ENCODE measurements at regions not wholly inside any gene's neighbourhood (a gene's known extent, or its start where the extent isn't known, plus 50 kb on each side); places are given as distances from the start of the nearest gene placed in this dataset.

GRCh38 chr5:167244583-167244982, 1046.9 kb upstream of the WWC1 start:
- Histone ChIP-seq H3K4me1 (no peaks in the 10 kb centered on the region), H3K9me3 (no peaks in the 10 kb centered on the region), H3K27me3 (no peaks in the 10 kb centered on the region), H3K27ac (no peak overlapping the region), H3K36me3 (no peaks in the 10 kb centered on the region), H3K4me3 (no peak overlapping the region)
- no peak for TF ChIP-seq CTCF (IDR thresholded peaks at IDR 0.05)
- intact Hi-C loops (cut with DNase I; ENCODE audit: low total_unique reads), result no loop called here
- DNase-seq, result no peak

- DNase-seq, result no peak
- Histone ChIP-seq H3K4me3 (no peak overlapping the region), H3K27me3 (no peaks in the 10 kb centered on the region), H3K27ac (no peak overlapping the region), H3K36me3 (no peaks in the 10 kb centered on the region), H3K4me1 (no peaks in the 10 kb centered on the region), H3K9me3 (no peaks in the 10 kb centered on the region)
- no peak for TF ChIP-seq CTCF (IDR thresholded peaks at IDR 0.05)
- intact Hi-C loops (cut with DNase I; ENCODE audit: low total_unique reads), result no loop called here
Measured at GRCh38 chr5:167245868-167246267, 1045.6 kb upstream of the WWC1 start.

DNA sequence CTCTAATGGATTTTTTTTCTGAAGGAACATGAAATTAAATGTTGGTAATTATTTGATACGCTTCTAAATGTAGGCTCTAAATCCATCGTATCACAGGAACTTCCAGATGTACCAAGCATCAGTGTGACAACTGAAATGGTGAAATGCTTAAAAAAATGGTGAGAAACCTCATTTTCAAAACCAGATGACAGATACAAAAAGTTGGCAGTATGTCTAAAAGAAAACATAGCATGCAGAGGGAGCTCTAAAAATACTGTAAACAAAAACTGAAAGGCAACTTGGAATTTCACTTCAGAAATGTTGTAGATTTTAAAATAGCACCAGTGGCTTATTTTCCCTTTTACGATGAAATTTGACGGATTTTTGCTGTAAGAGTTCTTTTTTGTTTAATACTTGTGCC, 1043.6 kb upstream of the WWC1 start:
- intact Hi-C loops (cut with DNase I; ENCODE audit: low total_unique reads), result no loop called here
- Histone ChIP-seq H3K4me1 (no peaks in the 10 kb centered on the region), H3K36me3 (no peaks in the 10 kb centered on the region), H3K27ac (no peak overlapping the region), H3K4me3 (no peak overlapping the region), H3K9me3 (no peaks in the 10 kb centered on the region), H3K27me3 (no peaks in the 10 kb centered on the region)
- no peak for DNase-seq
- no peak for TF ChIP-seq CTCF (IDR thresholded peaks at IDR 0.05)

DNA sequence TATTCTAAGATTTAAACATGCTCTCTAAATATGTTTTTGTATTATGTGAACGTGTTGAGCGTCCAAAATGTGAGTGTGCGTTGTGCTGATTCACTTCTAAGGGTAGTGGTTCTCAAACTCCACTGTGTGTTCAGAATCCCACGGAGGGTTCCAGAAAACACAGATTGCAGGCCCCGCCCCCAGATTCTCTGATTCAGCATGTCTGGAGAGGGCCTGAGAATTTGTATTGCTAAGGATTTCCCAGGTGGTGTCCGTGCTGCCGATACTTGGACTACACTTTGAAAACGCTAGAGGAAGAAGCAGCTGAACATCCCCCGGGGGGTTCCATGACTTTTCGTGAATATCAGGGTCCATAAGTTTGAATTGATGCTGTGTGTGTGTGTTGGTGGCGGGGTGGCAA, 1043.2 kb upstream of the WWC1 start:
- H3K4me1 ChIP-seq, result no peaks in the 10 kb centered on the region
- TF ChIP-seq CTCF (IDR thresholded peaks at IDR 0.05), result no peak

GRCh38 chr5:167250996-167251395, 1040.4 kb upstream of the WWC1 start:
- no peaks in the 10 kb centered on the region for H3K36me3 ChIP-seq
- no peak for TF ChIP-seq CTCF (IDR thresholded peaks at IDR 0.05)
- H3K9me3 ChIP-seq, result no peaks in the 10 kb centered on the region
- no peak for DNase-seq
- no peaks in the 10 kb centered on the region for H3K4me1 ChIP-seq
- H3K27ac ChIP-seq, result no peak overlapping the region
- no peak overlapping the region for H3K4me3 ChIP-seq
- intact Hi-C loops (cut with DNase I; ENCODE audit: low total_unique reads), result no loop called here
- no peaks in the 10 kb centered on the region for H3K27me3 ChIP-seq

More for the DNA sequence above, 1043.2 kb upstream of the WWC1 start:
- Histone ChIP-seq H3K36me3 (no peaks in the 10 kb centered on the region), H3K9me3 (no peaks in the 10 kb centered on the region), H3K27me3 (no peaks in the 10 kb centered on the region), H3K27ac (no peak overlapping the region), H3K4me3 (no peak overlapping the region)
- intact Hi-C loops (cut with DNase I; ENCODE audit: low total_unique reads), result no loop called here
- no peak for DNase-seq

DNA sequence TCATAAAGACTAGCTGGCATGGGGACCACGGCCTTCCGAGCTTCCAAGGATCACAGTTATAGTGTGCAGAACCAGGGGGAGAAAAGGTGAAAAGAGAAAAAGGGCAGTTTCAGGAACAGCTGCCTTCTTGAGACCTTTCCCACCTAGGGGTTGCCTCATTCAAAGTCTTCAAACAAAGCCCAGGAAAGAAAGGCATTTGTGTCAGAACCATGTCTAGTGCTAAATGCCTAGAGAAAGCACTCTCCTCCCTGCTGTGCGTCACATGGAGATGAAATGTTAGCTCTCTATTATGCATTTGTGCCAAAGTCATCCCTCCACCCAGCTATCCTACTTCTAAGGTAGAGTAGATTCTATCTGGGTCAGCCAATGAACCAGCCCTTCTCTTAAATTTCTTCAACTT, 1037.3 kb upstream of the WWC1 start:
- Histone ChIP-seq H3K27ac (no peak overlapping the region), H3K9me3 (no peaks in the 10 kb centered on the region), H3K36me3 (no peaks in the 10 kb centered on the region), H3K4me1 (no peaks in the 10 kb centered on the region), H3K27me3 (no peaks in the 10 kb centered on the region), H3K4me3 (no peak overlapping the region)
- no peak for DNase-seq
- intact Hi-C loops (cut with DNase I; ENCODE audit: low total_unique reads), result no loop called here
- TF ChIP-seq CTCF (IDR thresholded peaks at IDR 0.05), result no peak

Measured in tibial artery (tissue), 4 donors.